Iris pigment epithelial cell (primary cell): ENCODE measurements at regions not wholly inside any gene's neighbourhood (a gene's known extent, or its start where the extent isn't known, plus 50 kb on each side); places are given as distances from the start of the nearest gene placed in this dataset.
"Not testable (repeated sequence)": the region's sequence is repeated elsewhere in the genome, so short reads cannot be mapped to it uniquely, and the experiment has no call there.

ENCODE experiments used
- DNase-seq: peaks from one replicate; pipeline ENCODE4 v3.0.0-alpha.2; 2011; ENCODE audit warnings: low read depth

GRCh38 chr10:2627969-2628368, 439.4 kb upstream of the PFKP start:
- DNase-seq = no peak

- DNase-seq = no peak
Measured at GRCh38 chr10:2625094-2625493, 442.3 kb upstream of the PFKP start.

GRCh38 chr10:2623675-2624274, 443.6 kb upstream of the PFKP start:
- DNase-seq = no peak

GRCh38 chr10:2620827-2621521, 446.4 kb upstream of the PFKP start:
- DNase-seq = no peak

GRCh38 chr10:2619916-2620315, 447.4 kb upstream of the PFKP start:
- DNase-seq = no peak

- DNase-seq = no peak
Measured at GRCh38 chr10:2619472-2619871, 447.9 kb upstream of the PFKP start.

GRCh38 chr10:2618690-2619089, 448.7 kb upstream of the PFKP start:
- DNase-seq = no peak

- no peak for DNase-seq
Measured at GRCh38 chr10:2616215-2616614, 451.1 kb upstream of the PFKP start.

GRCh38 chr10:2611603-2612002, 455.7 kb upstream of the PFKP start:
- DNase-seq = no peak

- DNase-seq = no peak
Measured at GRCh38 chr10:2610946-2611345, 456.4 kb upstream of the PFKP start.

GRCh38 chr10:2604891-2605290, 462.5 kb upstream of the PFKP start:
- DNase-seq = no peak

GRCh38 chr10:2599571-2599970, 467.8 kb upstream of the PFKP start:
- no peak for DNase-seq

- DNase-seq = no peak
Measured at GRCh38 chr10:2592360-2593160, 474.8 kb upstream of the PFKP start.

- DNase-seq = no peak
Measured at GRCh38 chr10:2589196-2589595, 478.2 kb upstream of the PFKP start.

- DNase-seq = no peak
Measured at GRCh38 chr10:2584385-2584784, 483.0 kb upstream of the PFKP start.

- no peak for DNase-seq
Measured at GRCh38 chr10:2576892-2577291, 490.5 kb upstream of the PFKP start.

GRCh38 chr10:2575460-2575859, 491.9 kb upstream of the PFKP start:
- no peak for DNase-seq

GRCh38 chr10:2572611-2573010, 494.7 kb upstream of the PFKP start:
- DNase-seq = no peak

GRCh38 chr10:2556883-2557282, 510.5 kb upstream of the PFKP start:
- no peak for DNase-seq

- DNase-seq = no peak
Measured at GRCh38 chr10:2548071-2548470, 519.3 kb upstream of the PFKP start.

GRCh38 chr10:2547606-2548005, 519.7 kb upstream of the PFKP start:
- no peak for DNase-seq

GRCh38 chr10:2546894-2547293, 520.5 kb upstream of the PFKP start:
- DNase-seq = not testable (repeated sequence)

GRCh38 chr10:2543974-2544373, 523.4 kb upstream of the PFKP start:
- DNase-seq = no peak
